Activated CD4-positive, alpha-beta T cell treated with anti-CD3 and anti-CD28 coated beads, Interleukin-2, amount 50 U/mL, for 16 hours (primary cell): ENCODE measurements at regions not wholly inside any gene's neighbourhood (a gene's known extent, or its start where the extent isn't known, plus 50 kb on each side); places are given as distances from the start of the nearest gene placed in this dataset.

Experiments
- DNase-seq: peaks from one replicate; pipeline ENCODE4 v3.0.0-alpha.2; 2020

- no peak for DNase-seq
Observed at GRCh38 chr2:172333235-172333977, 94.0 kb upstream of the ITGA6 start.

GRCh38 chr2:172333978-172334330 is 93.4 kb upstream of the ITGA6 start:
- DNase-seq, result no peak

- no peak for DNase-seq
Observed at GRCh38 chr2:172334988-172335387, 92.4 kb upstream of the ITGA6 start.

GRCh38 chr2:172335736-172336135 is 91.7 kb upstream of the ITGA6 start:
- no peak for DNase-seq

GRCh38 chr2:172336681-172337080 is 90.7 kb upstream of the ITGA6 start:
- DNase-seq, result no peak

GRCh38 chr2:172339371-172340010 is 87.9 kb upstream of the ITGA6 start:
- no peak for DNase-seq

GRCh38 chr2:172340394-172340793 is 87.0 kb upstream of the ITGA6 start:
- no peak for DNase-seq

- no peak for DNase-seq
Observed at GRCh38 chr2:172342078-172342477, 85.3 kb upstream of the ITGA6 start.

- no peak for DNase-seq
Observed at GRCh38 chr2:172342611-172343010, 84.8 kb upstream of the ITGA6 start.

GRCh38 chr2:172344159-172344558 is 83.2 kb upstream of the ITGA6 start:
- no peak for DNase-seq

- no peak for DNase-seq
Observed at GRCh38 chr2:172345956-172346555, 81.3 kb upstream of the ITGA6 start.

GRCh38 chr2:172348555-172349288 is 78.7 kb upstream of the ITGA6 start:
- no peak for DNase-seq

GRCh38 chr2:172350839-172351479 is 76.4 kb upstream of the ITGA6 start:
- DNase-seq, result no peak

GRCh38 chr2:172351586-172351985 is 75.8 kb upstream of the ITGA6 start:
- no peak for DNase-seq

- no peak for DNase-seq
Observed at GRCh38 chr2:172354347-172354746, 73.0 kb upstream of the ITGA6 start.

- no peak for DNase-seq
Observed at GRCh38 chr2:172357442-172357841, 69.9 kb upstream of the ITGA6 start.

- DNase-seq, result no peak
Observed at GRCh38 chr2:172358691-172359556, 68.5 kb upstream of the ITGA6 start.

- DNase-seq, result no peak
Observed at GRCh38 chr2:172361360-172361759, 66.0 kb upstream of the ITGA6 start.

- no peak for DNase-seq
Observed at GRCh38 chr2:172361840-172362239, 65.5 kb upstream of the ITGA6 start.

GRCh38 chr2:172364261-172364660 is 63.1 kb upstream of the ITGA6 start:
- DNase-seq, result no peak

- no peak for DNase-seq
Observed at GRCh38 chr2:172366596-172367150, 60.7 kb upstream of the ITGA6 start.
